ENCODE measurements at regions not wholly inside any gene's neighbourhood (a gene's known extent, or its start where the extent isn't known, plus 50 kb on each side); places are given as distances from the start of the nearest gene placed in this dataset.
A peak's percentile ranks its signal among the peaks of the same experiment; 100 is the strongest.
"Not testable (repeated sequence)": the region's sequence is repeated elsewhere in the genome, so short reads cannot be mapped to it uniquely, and the experiment has no call there.

GRCh38 chr9:66752324-66752923, 148.1 kb upstream of the ZNF658 start:
- not testable (repeated sequence) for H3K4me3 ChIP-seq, H3K9me3 ChIP-seq, H3K36me3 ChIP-seq, H3K27me3 ChIP-seq
- peak; percentile 53 for DNase-seq

- H3K36me3 ChIP-seq, H3K27me3 ChIP-seq, H3K4me3 ChIP-seq, DNase-seq, H3K9me3 ChIP-seq: not testable (repeated sequence)
Observed at GRCh38 chr9:66759825-66760492, 140.6 kb upstream of the ZNF658 start.

GRCh38 chr9:66764799-66765493, 135.6 kb upstream of the ZNF658 start:
- not testable (repeated sequence) for H3K9me3 ChIP-seq, H3K4me3 ChIP-seq, H3K36me3 ChIP-seq, H3K27me3 ChIP-seq, DNase-seq

- H3K36me3 ChIP-seq, H3K27me3 ChIP-seq, H3K4me3 ChIP-seq, H3K9me3 ChIP-seq, DNase-seq: not testable (repeated sequence)
Observed at GRCh38 chr9:66765531-66765930, 135.0 kb upstream of the ZNF658 start.

- not testable (repeated sequence) for H3K27me3 ChIP-seq, H3K4me3 ChIP-seq, DNase-seq, H3K36me3 ChIP-seq, H3K9me3 ChIP-seq
Observed at GRCh38 chr9:66771504-66771903, 129.0 kb upstream of the ZNF658 start.

- DNase-seq, H3K27me3 ChIP-seq: not testable (repeated sequence)
Observed at GRCh38 chr9:66774618-66775017, 125.9 kb upstream of the ZNF658 start.

GRCh38 chr9:66779944-66780661, 120.4 kb upstream of the ZNF658 start:
- not testable (repeated sequence) for H3K36me3 ChIP-seq, H3K4me3 ChIP-seq

More at GRCh38 chr9:66774618-66775017, 125.9 kb upstream of the ZNF658 start:
- not testable (repeated sequence) for H3K9me3 ChIP-seq, H3K4me3 ChIP-seq, H3K36me3 ChIP-seq

GRCh38 chr9:66781240-66781639, 119.3 kb upstream of the ZNF658 start:
- DNase-seq, H3K9me3 ChIP-seq, H3K4me3 ChIP-seq, H3K36me3 ChIP-seq, H3K27me3 ChIP-seq: not testable (repeated sequence)

More at GRCh38 chr9:66779944-66780661, 120.4 kb upstream of the ZNF658 start:
- H3K9me3 ChIP-seq, H3K27me3 ChIP-seq, DNase-seq: not testable (repeated sequence)

- H3K27me3 ChIP-seq, H3K36me3 ChIP-seq, H3K4me3 ChIP-seq, DNase-seq, H3K9me3 ChIP-seq: not testable (repeated sequence)
Observed at GRCh38 chr9:66782010-66782409, 118.5 kb upstream of the ZNF658 start.

- H3K27me3 ChIP-seq, H3K36me3 ChIP-seq, H3K9me3 ChIP-seq, DNase-seq, H3K4me3 ChIP-seq: not testable (repeated sequence)
Observed at GRCh38 chr9:66785603-66786002, 114.9 kb upstream of the ZNF658 start.

GRCh38 chr9:66791092-66791750, 109.3 kb upstream of the ZNF658 start:
- not testable (repeated sequence) for H3K9me3 ChIP-seq, H3K27me3 ChIP-seq, DNase-seq, H3K4me3 ChIP-seq, H3K36me3 ChIP-seq

- H3K4me3 ChIP-seq, H3K27me3 ChIP-seq, H3K36me3 ChIP-seq, H3K9me3 ChIP-seq, DNase-seq: not testable (repeated sequence)
Observed at GRCh38 chr9:66794769-66795168, 105.8 kb upstream of the ZNF658 start.

- H3K9me3 ChIP-seq, H3K36me3 ChIP-seq, DNase-seq, H3K4me3 ChIP-seq, H3K27me3 ChIP-seq: not testable (repeated sequence)
Observed at GRCh38 chr9:66795723-66796503, 104.6 kb upstream of the ZNF658 start.

GRCh38 chr9:66797905-66798616, 102.5 kb upstream of the ZNF658 start:
- not testable (repeated sequence) for H3K36me3 ChIP-seq, DNase-seq

GRCh38 chr9:66803619-66804018, 96.9 kb upstream of the ZNF658 start:
- not testable (repeated sequence) for H3K36me3 ChIP-seq, H3K9me3 ChIP-seq, DNase-seq, H3K27me3 ChIP-seq, H3K4me3 ChIP-seq

More at GRCh38 chr9:66797905-66798616, 102.5 kb upstream of the ZNF658 start:
- H3K4me3 ChIP-seq, H3K9me3 ChIP-seq, H3K27me3 ChIP-seq: not testable (repeated sequence)

GRCh38 chr9:66810247-66810646, 90.3 kb upstream of the ZNF658 start:
- H3K36me3 ChIP-seq, H3K27me3 ChIP-seq, H3K4me3 ChIP-seq, H3K9me3 ChIP-seq, DNase-seq: not testable (repeated sequence)
